GM21367 (cell line): ENCODE measurements at regions not wholly inside any gene's neighbourhood (a gene's known extent, or its start where the extent isn't known, plus 50 kb on each side); places are given as distances from the start of the nearest gene placed in this dataset.
"Not testable (repeated sequence)": the region's sequence is repeated elsewhere in the genome, so short reads cannot be mapped to it uniquely, and the experiment has no call there.

Source experiments
- ATAC-seq: cut with Tn5 transposase; IDR thresholded peaks from one replicate; pipeline ENCODE4 v1.9.1; 2021; ENCODE audit not compliant: unreplicated experiment

DNA sequence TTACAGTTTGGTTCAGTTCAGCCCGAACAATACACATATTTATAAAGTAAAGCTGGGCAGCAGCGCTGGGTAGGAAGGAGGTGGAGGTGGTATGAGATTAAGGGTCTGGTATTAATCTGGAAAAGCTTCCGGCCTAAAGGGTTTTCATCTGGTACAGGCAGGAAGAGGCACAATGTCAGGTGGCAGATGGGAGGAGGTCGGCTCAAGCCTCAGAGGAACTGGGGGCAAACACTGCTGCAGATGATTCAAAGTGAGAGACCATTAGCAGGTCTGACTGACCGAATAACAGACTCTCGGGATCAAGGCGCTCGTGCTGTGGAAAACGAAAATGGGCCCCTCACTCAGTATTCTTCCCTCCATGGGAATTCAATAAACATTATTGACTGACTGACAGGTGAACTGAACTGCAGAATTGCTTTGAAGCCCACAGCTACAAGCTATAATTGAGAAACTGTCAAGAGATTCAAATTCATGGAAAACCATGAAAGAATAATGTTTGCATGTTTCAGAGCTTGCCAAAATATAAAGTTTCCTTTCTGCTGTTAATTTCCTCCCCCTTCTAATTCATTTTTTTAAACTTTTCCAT lies 75.3 kb downstream of the TMEM167A start:
- no peak for ATAC-seq

DNA sequence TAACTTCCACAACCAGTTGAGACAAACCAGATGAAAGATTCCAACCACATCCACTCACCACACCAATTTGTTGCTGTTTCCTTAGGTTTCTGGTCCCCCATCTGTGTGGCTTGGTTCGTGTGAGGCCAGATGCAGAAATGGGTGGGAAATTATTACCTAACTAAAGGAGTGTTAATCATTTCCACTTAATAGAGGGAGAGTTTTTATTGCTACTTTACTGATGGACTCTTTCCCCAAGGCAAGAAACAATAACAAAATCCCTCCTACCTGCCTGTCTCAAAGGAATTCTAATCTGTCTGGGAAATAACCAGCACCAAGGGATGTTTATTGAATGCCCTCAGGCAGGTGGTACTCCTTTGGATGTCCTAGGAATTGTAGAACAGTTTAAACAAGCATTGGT lies 76.3 kb downstream of the TMEM167A start:
- no peak for ATAC-seq

DNA sequence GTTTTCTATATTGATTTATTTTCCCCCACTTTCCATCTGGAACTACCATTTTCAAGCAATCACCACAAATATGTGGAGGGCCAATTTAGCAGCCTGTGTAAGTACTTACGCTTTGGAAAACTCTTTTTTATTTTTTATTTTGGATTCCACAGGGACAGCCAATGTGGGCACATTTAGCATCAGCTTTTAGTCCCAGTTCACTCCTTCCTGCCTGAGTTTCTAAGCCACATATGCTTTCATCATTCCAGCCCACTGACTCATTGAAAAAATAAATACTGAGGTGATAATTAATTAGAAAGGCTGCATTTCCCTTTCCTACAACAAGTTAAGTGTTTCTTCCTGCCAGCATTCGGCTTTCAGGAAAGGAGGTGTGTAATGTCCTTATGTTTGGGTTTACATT lies 76.8 kb downstream of the TMEM167A start:
- no peak for ATAC-seq

DNA sequence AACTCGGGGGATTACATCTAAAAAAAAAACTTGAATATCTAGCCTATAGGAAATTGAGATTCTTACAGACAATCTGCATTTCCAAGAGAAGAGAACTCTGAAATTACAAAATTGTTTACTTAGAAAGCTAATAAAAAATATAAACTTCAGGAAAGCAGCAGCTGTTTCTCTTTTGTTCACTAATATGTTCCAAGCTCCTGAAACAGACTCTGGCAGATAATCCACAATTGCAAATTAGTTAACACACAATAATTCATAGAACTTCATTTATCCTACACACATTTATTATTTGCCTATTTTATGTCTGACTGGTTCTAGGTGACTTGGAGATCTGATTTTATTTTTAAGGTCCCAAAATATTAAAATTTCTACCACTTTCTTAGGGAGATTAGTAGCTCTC lies 83.8 kb downstream of the TMEM167A start:
- ATAC-seq = no peak

GRCh38 chr5:82992646-82993045 lies 84.5 kb downstream of the TMEM167A start:
- no peak for ATAC-seq

GRCh38 chr5:82991678-82992323 lies 85.4 kb downstream of the TMEM167A start:
- no peak for ATAC-seq

DNA sequence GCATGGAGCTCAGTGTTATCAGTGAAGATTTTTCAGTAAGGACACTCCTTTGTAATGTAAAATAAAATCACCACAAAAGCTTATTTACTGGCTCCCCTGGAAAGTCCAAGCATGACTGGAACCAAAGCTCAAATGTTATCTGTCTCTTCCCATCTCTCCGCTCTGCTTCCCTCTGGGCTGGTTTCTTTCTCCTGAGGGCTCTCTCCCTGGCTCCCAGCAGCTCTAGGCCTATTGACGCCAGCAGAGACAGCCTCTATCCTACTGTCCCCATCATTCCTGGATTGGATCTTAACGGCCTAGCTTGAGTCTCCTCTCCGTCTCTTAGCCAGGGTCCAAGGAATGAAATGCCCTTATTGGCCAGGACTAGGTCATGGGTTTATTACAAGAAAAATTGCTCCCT lies 86.1 kb downstream of the TMEM167A start:
- ATAC-seq = no peak

GRCh38 chr5:82987188-82987587 lies 90.0 kb downstream of the TMEM167A start:
- no peak for ATAC-seq

DNA sequence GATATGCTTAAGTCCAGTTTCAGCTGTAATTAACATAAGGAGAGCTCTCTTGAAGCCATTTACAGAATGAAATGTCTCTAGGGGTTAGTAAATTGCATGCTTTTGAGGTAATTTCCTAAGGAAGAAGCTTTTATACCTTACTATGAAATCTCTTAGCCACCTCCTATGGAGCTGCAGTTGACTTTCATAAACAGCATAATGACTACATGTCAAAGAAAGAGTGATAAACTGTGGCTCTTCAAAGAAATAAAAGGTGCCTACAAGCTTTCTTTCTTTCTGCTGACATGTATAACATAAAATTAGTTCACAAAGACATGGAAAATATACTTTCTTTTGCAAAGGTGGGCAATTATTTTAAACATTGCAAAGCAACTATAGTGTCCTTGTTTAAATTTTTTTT lies 90.8 kb downstream of the TMEM167A start:
- ATAC-seq = no peak

DNA sequence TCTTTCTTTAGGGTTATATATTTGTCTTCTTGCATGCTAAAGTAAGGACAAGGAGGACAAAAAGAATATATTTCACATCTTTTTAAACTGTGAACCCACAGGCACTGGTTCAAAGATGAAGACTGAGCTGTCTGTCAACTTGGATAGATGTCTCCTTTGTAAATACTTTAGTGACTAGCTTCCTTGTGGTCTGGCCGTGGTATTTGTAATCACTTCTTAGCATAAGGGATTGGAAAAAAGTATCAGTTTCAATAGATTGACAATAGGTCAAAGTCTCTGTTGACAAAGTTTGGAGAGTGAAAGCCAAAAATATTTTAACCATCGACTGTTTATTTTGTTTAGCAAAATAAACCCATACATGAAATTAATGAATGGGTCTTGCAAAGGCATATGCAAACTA lies 91.4 kb downstream of the TMEM167A start:
- ATAC-seq = no peak

DNA sequence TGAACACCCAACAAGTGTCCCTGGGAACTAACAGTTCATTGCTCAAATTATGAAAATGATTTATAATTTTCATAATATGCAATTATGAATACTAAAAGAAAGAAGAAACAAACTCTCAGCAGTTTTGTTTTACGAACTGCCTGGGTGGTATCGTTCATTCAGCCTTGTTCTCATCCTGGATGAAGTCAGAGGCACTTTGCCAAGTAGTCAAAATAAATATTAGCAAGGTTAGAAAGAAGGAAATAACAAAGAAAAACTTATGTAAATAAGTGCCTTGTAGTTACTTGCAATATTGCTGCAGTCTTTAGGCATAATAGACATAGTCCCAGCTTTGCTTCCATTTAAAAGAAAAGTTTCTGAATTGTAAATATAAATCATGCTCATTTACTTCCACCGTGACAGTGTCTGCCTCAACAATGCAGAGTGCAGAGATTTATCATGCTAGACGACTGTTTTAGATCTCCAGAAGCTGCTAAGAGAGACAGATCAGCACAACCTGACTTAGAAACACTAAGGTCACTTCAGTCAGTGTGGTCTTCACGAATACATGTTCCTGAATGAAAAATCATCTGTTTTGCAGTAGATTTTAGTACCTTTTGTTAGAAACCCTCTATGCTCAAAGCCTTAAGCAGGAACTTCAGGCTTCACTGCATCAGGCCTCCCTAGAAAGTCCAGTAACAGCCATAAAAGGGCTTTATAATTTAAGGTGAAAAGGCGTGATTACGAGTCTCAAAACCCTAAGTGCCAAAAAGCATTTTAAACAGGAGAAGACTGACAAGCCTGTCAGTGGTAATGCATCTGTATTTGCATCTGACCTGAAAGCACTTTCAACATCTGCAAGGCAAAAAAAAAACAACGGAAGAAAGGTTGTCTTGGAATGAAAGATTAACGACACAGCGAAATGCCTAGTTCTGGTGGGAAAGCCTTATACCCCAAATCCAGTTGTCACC lies 92.1 kb downstream of the TMEM167A start:
- ATAC-seq = no peak

GRCh38 chr5:82982846-82983245 lies 94.3 kb downstream of the TMEM167A start:
- ATAC-seq = no peak

DNA sequence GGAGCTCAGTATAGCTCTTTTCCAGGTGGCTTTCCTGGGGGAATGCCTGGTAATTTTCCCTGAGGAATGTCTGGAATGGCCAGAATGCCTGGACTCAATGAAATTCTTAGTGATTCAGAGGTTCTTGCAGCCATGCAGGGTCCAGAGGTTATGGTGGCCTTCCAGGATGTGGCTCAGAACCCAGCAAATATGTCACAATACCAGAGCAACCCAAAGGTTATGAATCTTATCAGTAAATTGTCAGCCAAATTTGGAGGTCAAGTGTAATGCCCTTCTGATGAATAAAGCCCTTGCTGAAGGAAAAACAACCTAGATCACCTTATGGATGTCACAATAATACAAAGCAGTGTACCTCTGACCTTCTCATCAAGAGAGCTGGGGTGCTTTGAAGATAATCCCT lies 100.3 kb downstream of the TMEM167A start:
- not testable (repeated sequence) for ATAC-seq

DNA sequence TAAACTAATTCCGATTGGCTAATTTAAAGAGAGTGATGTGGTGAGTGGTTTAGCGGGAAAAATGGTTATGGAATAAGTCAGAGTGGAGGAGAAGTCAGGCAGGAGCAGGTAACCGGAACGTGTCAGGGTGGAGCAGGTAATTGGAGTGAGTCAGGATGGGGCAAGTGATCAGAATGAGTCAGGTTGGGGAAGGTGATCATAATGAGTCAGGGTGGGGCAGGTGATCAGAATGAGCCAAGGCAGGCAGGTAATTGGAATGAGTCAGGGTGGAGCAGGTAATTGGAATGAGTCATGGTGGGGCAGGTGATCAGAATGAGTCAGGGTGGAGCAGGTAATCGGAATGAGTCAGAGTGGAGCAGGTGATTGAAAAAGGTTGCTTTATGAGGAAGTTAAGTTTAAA lies 101.4 kb downstream of the TMEM167A start:
- ATAC-seq = no peak

- ATAC-seq = no peak
These were observed 101.8 kb downstream of the TMEM167A start for GRCh38 chr5:82975396-82975795.

GRCh38 chr5:82974346-82974745 lies 102.8 kb downstream of the TMEM167A start:
- not testable (repeated sequence) for ATAC-seq

- no peak for ATAC-seq
These were observed 105.3 kb downstream of the TMEM167A start for GRCh38 chr5:82971901-82972300.

- not testable (repeated sequence) for ATAC-seq
These were observed 106.0 kb downstream of the TMEM167A start for GRCh38 chr5:82971034-82971806.

DNA sequence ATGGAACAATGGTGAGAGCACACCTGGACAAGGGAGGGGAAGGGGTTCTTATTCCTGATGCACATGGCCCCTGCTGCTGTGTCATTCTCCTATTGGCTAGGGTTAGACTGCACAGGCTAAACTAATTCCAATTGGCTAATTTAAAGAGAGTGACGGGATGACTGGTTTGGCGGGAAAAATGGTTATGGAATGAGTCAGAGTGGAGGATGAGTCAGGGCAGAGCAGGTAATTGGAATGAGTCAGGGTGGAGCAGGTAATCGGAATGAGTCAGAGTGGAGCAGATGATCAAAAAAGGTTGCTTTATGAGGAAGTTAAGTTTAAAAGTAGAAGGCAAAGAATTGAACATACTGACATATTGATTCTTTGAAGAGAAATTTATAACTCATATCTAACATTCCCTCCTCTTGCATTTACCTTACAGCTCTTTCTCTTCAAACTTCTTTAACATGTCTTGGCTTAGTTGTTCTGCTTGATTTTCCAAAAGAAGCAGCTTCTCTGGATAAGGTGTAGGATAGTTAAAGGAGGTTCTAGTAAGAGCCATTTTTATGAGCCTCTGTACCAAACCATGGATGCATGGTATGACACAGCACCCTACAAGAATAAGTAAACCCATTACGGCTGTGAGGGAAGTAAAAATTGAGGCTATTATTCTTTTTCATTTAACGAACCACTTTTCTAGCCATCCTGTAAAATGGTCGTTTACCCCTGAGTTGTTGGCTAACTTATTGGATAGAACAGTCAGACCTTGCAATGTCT lies 107.8 kb downstream of the TMEM167A start:
- not testable (repeated sequence) for ATAC-seq

DNA sequence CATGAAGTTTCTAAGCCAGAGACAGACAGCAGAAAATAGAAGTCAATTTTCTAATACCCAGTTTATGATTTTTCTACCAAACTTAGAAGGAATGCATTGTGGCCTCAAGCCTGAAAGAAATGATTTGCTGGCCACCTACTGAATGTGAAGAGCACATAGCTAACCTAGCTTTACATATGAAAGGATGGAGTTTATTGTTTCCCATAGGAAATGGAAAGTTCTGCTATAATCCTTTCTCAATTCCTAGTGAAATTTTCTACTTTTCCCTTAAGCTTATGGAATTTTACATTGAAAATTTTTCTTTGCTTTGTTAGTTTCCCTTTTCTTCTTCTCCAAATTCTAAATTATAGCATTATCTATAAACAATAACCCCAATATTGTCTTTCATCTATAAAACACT lies 110.1 kb downstream of the TMEM167A start:
- ATAC-seq = no peak
